Lower leg skin (tissue), 4 donors: ENCODE measurements at regions not wholly inside any gene's neighbourhood (a gene's known extent, or its start where the extent isn't known, plus 50 kb on each side); places are given as distances from the start of the nearest gene placed in this dataset.

Source experiments
- DNase-seq, 2 donors: peaks; one replicate each; pipeline ENCODE4 v3.0.0-alpha.2; 2019; ENCODE audit warnings: low spot score in 2 of 2
- H3K4me3 ChIP-seq: fragments of 200-600 bp; sonication (generic); 2 replicates; pipeline ENCODE4 v1.5.1; 2017; ENCODE audit warnings: mild to moderate bottlenecking, low read depth; ENCODE audit not compliant: poor library complexity, severe bottlenecking
- CTCF ChIP-seq, 3 donors: fragments of 450-650 bp; IDR thresholded peaks; one replicate each; pipeline ENCODE4 v1.5.1; 2016; ENCODE audit warnings: antibody characterized with exemption in 3 of 3, mild to moderate bottlenecking in 3 of 3, moderate library complexity in 2 of 3
- POLR2A ChIP-seq, 2 donors: fragments of 450-650 bp; IDR thresholded peaks; one replicate each; pipeline ENCODE4 v1.6.1; 2016 to 2017; ENCODE audit warnings: antibody characterized with exemption in 2 of 2, mild to moderate bottlenecking in 1 of 2, moderate library complexity in 1 of 2
- WGBS, 2 donors: methylation state at CpG; one replicate each; pipeline ENCODE4 v1.1.5; 2018; 5-methylcytosine and 5-hydroxymethylcytosine counted together
- intact Hi-C: fragments of 100-400 bp; cut with DNase I; formaldehyde crosslinking; loops from one replicate; pipeline ENCODE4 v1.15.0; 2023; ENCODE audit warnings: low total_unique reads

- H3K4me3 ChIP-seq = no peak overlapping the region
- 86 to 92% methylated on average over 3 of the region's 3 CpGs for WGBS, 2 donors
- intact Hi-C loops = no loop called here
- TF ChIP-seq CTCF (IDR thresholded peaks at IDR 0.05) = no peak
- no peak for TF ChIP-seq POLR2A (IDR thresholded peaks at IDR 0.05)
- no peak for DNase-seq
Measured at GRCh38 chr4:110751183-110751582, 128.3 kb upstream of the PITX2 start.

- DNase-seq = no peak
- H3K4me3 ChIP-seq = no peak overlapping the region
- intact Hi-C loops = no loop called here
- TF ChIP-seq POLR2A (IDR thresholded peaks at IDR 0.05) (no peak), CTCF (IDR thresholded peaks at IDR 0.05) (no peak)
- 70 to 77% methylated on average over 2 of the region's 2 CpGs for WGBS, 2 donors
Measured at GRCh38 chr4:110751986-110752385, 129.1 kb upstream of the PITX2 start.

DNA sequence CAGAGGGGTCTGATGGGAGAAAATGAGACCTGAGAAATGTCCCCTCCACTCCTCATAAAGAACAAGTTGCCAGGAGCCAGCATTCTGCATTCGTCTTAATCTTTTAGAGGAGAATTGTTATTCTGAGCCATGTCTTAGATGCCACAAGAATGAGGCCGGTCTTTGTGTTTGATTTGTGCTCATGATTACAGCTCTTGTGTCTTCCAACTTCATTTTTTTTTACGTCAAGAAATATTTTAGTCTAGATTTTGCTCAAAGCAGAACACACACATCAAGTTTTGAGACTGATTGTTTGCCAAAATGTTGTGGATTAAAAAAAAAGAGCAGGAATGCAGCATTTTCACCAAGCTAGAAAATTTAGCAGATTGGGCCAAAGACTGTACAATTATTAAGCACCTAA is 130.6 kb upstream of the PITX2 start:
- intact Hi-C loops = no loop called here
- no peak for DNase-seq
- TF ChIP-seq POLR2A (IDR thresholded peaks at IDR 0.05) (no peak), CTCF (IDR thresholded peaks at IDR 0.05) (no peak)
- WGBS, 2 donors = 29 to 33% methylated on average over 3 of the region's 3 CpGs
- peak overlapping the region; percentile 4 for H3K4me3 ChIP-seq

GRCh38 chr4:110754716-110755115 is 131.8 kb upstream of the PITX2 start:
- no peak for TF ChIP-seq POLR2A (IDR thresholded peaks at IDR 0.05)
- TF ChIP-seq CTCF (IDR thresholded peaks at IDR 0.05) = no peak
- no peak overlapping the region for H3K4me3 ChIP-seq
- DNase-seq = no peak
- intact Hi-C loops = no loop called here
- 72 to 83% methylated on average over 2 of the region's 2 CpGs for WGBS, 2 donors

DNA sequence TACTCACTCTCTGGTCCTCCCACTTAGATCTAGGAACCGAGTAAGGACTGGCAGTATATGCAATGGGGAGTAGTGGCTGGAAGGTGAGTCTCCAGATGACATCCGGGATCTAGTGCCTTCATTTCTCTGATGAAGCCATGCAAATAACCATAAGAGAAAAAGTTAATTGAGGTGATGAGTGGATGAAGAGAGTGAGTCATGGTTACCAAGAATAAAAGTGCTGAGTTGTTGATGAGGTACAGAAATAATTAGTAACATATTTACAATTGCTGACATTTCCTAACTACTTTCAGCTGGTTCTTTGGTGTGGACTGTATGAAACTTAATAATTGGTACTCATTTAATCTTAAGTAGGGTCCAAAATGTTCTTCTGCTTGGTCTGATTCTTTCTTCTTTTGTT is 146.7 kb upstream of the PITX2 start:
- TF ChIP-seq CTCF (IDR thresholded peaks at IDR 0.05) (no peak), POLR2A (IDR thresholded peaks at IDR 0.05) (no peak)
- H3K4me3 ChIP-seq = no peak overlapping the region
- 29 to 32% methylated on average over 2 of the region's 2 CpGs for WGBS, 2 donors
- no peak for DNase-seq
- intact Hi-C loops = no loop called here

DNA sequence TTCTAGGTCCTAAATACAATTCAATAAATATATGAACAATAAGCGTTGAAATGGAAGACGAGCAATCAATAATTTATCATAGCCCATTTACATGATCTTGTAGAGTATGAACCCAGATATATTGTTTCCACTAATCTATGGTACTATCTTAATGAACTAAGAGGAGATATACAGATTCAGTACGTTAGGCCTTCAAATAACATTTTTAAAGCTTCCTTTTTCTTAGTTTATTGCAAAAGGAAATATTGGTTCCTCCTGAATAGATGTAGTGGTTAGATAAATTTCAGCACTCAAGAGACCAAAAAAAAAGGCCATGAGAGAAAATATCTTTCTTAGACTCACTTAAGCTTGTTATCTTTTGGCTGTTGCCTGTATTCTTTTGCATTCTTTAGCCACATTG is 147.5 kb upstream of the PITX2 start:
- H3K4me3 ChIP-seq = no peak overlapping the region
- intact Hi-C loops = no loop called here
- DNase-seq = no peak
- 81 to 85% methylated on average over 3 of the region's 3 CpGs for WGBS, 2 donors
- no peak for TF ChIP-seq POLR2A (IDR thresholded peaks at IDR 0.05)
- TF ChIP-seq CTCF (IDR thresholded peaks at IDR 0.05) = no peak
